Gastroesophageal sphincter (tissue), 4 donors: ENCODE measurements at regions not wholly inside any gene's neighbourhood (a gene's known extent, or its start where the extent isn't known, plus 50 kb on each side); places are given as distances from the start of the nearest gene placed in this dataset.

ENCODE experiments used
- ATAC-seq: fragments of 150-250 bp; one replicate; pipeline ENCODE4 v1.9.1; 2016; ENCODE audit warnings: mild to moderate bottlenecking, moderate library complexity
- H3K27ac ChIP-seq, 4 donors: fragments of 200-600 bp; sonication (generic) in 3 of 4; 1 replicate in 3 of 4; 2 replicates in 1 of 4; pipeline ENCODE4 v1.5.1; 2016 to 2019
- H3K27me3 ChIP-seq: fragments of 200-600 bp; sonication (generic); one replicate; pipeline ENCODE4 v1.5.1; 2019
- H3K36me3 ChIP-seq, 2 donors: fragments of 200-600 bp; sonication (generic); one replicate each; pipeline ENCODE4 v1.5.1; 2019; ENCODE audit warnings: control low read depth in 1 of 2
- H3K4me1 ChIP-seq, 3 donors: fragments of 200-600 bp; sonication (generic); 1 replicate in 2 of 3; 2 replicates in 1 of 3; pipeline ENCODE4 v1.5.1; 2016 to 2019; ENCODE audit warnings: control low read depth in 2 of 3
- H3K4me3 ChIP-seq, 2 donors: fragments of 200-600 bp; sonication (generic); one replicate each; pipeline ENCODE4 v1.5.1; 2019; ENCODE audit warnings: mild to moderate bottlenecking in 1 of 2, moderate library complexity in 1 of 2
- H3K9me3 ChIP-seq, 3 donors: fragments of 200-600 bp; sonication (generic); one replicate each; pipeline ENCODE4 v1.5.1; 2017 to 2019; ENCODE audit warnings: control low read depth in 2 of 3
- CTCF ChIP-seq, 4 experiments: fragments of 200-600 bp in 2 of 4; fragments of 450-650 bp in 2 of 4; sonication (generic) in 1 of 4; IDR thresholded peaks; one replicate each; pipeline ENCODE4 v1.5.1; 2017 to 2019; ENCODE audit warnings: antibody characterized with exemption in 4 of 4, mild to moderate bottlenecking in 2 of 4, moderate library complexity in 2 of 4
- EP300 ChIP-seq: sonication (generic); formaldehyde crosslinking; IDR thresholded peaks from one replicate; pipeline ENCODE4 v1.6.1; 2017; ENCODE audit warnings: antibody characterized with exemption, mild to moderate bottlenecking
- POLR2A ChIP-seq, 2 donors: fragments of 450-650 bp; IDR thresholded peaks; one replicate each; pipeline ENCODE4 v1.6.1; 2017; ENCODE audit warnings: antibody characterized with exemption in 2 of 2, mild to moderate bottlenecking in 2 of 2, moderate library complexity in 1 of 2
- POLR2AphosphoS5 ChIP-seq: sonication (generic); formaldehyde crosslinking; IDR thresholded peaks from one replicate; pipeline ENCODE4 v1.6.1; 2017; ENCODE audit warnings: antibody characterized with exemption
- WGBS, 2 donors: methylation state at CpG; one replicate each; pipeline ENCODE4 v1.1.5; 2018; ENCODE audit warnings: low coverage in 1 of 2; 5-methylcytosine and 5-hydroxymethylcytosine counted together

GRCh38 chr5:144798595-144798994 lies 627.9 kb downstream of the KCTD16 start:
- WGBS, 2 donors: 47 to 53% methylated on average over 1 of the region's 1 CpG
- Histone ChIP-seq H3K27ac (no peak overlapping the region), H3K27me3 (no peaks in the 10 kb centered on the region), H3K4me1 (no peaks in the 10 kb centered on the region), H3K36me3 (no peaks in the 10 kb centered on the region), H3K9me3 (no peaks in the 10 kb centered on the region), H3K4me3 (no peak overlapping the region)
- no peak for ATAC-seq
- TF ChIP-seq EP300: no peak
- TF ChIP-seq POLR2A (IDR thresholded peaks at IDR 0.05): no peak
- TF ChIP-seq POLR2AphosphoS5: no peak
- TF ChIP-seq CTCF (IDR thresholded peaks at IDR 0.05): no peak

- Histone ChIP-seq H3K36me3 (no peaks in the 10 kb centered on the region), H3K27ac (no peak overlapping the region), H3K9me3 (peaks cover 0 to 10% (median 0%) of the 10 kb centered on the region in 3 donors), H3K4me1 (no peaks in the 10 kb centered on the region), H3K4me3 (no peak overlapping the region), H3K27me3 (no peaks in the 10 kb centered on the region)
- TF ChIP-seq POLR2A (IDR thresholded peaks at IDR 0.05) (no peak), POLR2AphosphoS5 (no peak), CTCF (IDR thresholded peaks at IDR 0.05) (no peak), EP300 (no peak)
- 90 to 94% methylated on average over 1 of the region's 1 CpG for WGBS, 2 donors
- ATAC-seq: no peak
Measured at GRCh38 chr5:144794922-144795321, 624.2 kb downstream of the KCTD16 start.

- no peaks in the 10 kb centered on the region for H3K27me3 ChIP-seq
- no peak for ATAC-seq
Measured at GRCh38 chr5:144788556-144788955, 617.9 kb downstream of the KCTD16 start.

GRCh38 chr5:144788046-144788445 lies 617.4 kb downstream of the KCTD16 start:
- no peaks in the 10 kb centered on the region for H3K4me1 ChIP-seq
- no peak overlapping the region for H3K4me3 ChIP-seq
- ATAC-seq: no peak
- TF ChIP-seq POLR2A (IDR thresholded peaks at IDR 0.05) (no peak), POLR2AphosphoS5 (no peak), EP300 (no peak), CTCF (IDR thresholded peaks at IDR 0.05) (no peak)
- no peaks in the 10 kb centered on the region for H3K27me3 ChIP-seq
- H3K36me3 ChIP-seq: no peaks in the 10 kb centered on the region
- peaks cover 0 to 10% (median 0%) of the 10 kb centered on the region in 3 donors for H3K9me3 ChIP-seq
- H3K27ac ChIP-seq: no peak overlapping the region
- 80 to 100% methylated on average over 1 of the region's 1 CpG for WGBS, 2 donors

More at GRCh38 chr5:144788556-144788955, 617.9 kb downstream of the KCTD16 start:
- H3K9me3 ChIP-seq: peaks cover 0 to 10% (median 0%) of the 10 kb centered on the region in 3 donors
- 63 to 77% methylated on average over 3 of the region's 3 CpGs for WGBS, 2 donors
- no peak overlapping the region for H3K4me3 ChIP-seq
- no peaks in the 10 kb centered on the region for H3K36me3 ChIP-seq
- no peaks in the 10 kb centered on the region for H3K4me1 ChIP-seq
- no peak overlapping the region for H3K27ac ChIP-seq
- TF ChIP-seq POLR2A (IDR thresholded peaks at IDR 0.05): no peak
- TF ChIP-seq CTCF (IDR thresholded peaks at IDR 0.05): no peak

GRCh38 chr5:144779368-144779767 lies 608.7 kb downstream of the KCTD16 start:
- H3K4me1 ChIP-seq: no peaks in the 10 kb centered on the region
- ATAC-seq: no peak
- H3K4me3 ChIP-seq: no peak overlapping the region
- H3K36me3 ChIP-seq: no peaks in the 10 kb centered on the region
- H3K9me3 ChIP-seq: no peaks in the 10 kb centered on the region
- 84 to 87% methylated on average over 3 of the region's 3 CpGs for WGBS, 2 donors
- TF ChIP-seq EP300 (no peak), CTCF (IDR thresholded peaks at IDR 0.05) (no peak), POLR2A (IDR thresholded peaks at IDR 0.05) (no peak), POLR2AphosphoS5 (no peak)
- no peak overlapping the region for H3K27ac ChIP-seq
- H3K27me3 ChIP-seq: no peaks in the 10 kb centered on the region
